NCI-H2196 treated with DMSO at 0.1 percent for 48 hours (cell line): ENCODE measurements at regions not wholly inside any gene's neighbourhood (a gene's known extent, or its start where the extent isn't known, plus 50 kb on each side); places are given as distances from the start of the nearest gene placed in this dataset.

ENCODE experiments used
- DNase-seq: peaks from one replicate; lab custom pipeline; 2025; ENCODE audit not compliant: unreplicated experiment; lab: John Stamatoyannopoulos, UW

GRCh38 chr7:38002689-38003088 lies 82.2 kb downstream of the EPDR1 start:
- DNase-seq: no peak

GRCh38 chr7:38006559-38006958 lies 86.1 kb downstream of the EPDR1 start:
- no peak for DNase-seq

- no peak for DNase-seq
These were observed 86.7 kb downstream of the EPDR1 start for GRCh38 chr7:38007096-38007495.

GRCh38 chr7:38013246-38013645 lies 92.8 kb downstream of the EPDR1 start:
- no peak for DNase-seq

GRCh38 chr7:38016567-38016966 lies 96.1 kb downstream of the EPDR1 start:
- no peak for DNase-seq

- DNase-seq: no peak
These were observed 96.9 kb downstream of the EPDR1 start for GRCh38 chr7:38017320-38017719.

GRCh38 chr7:38020121-38020785 lies 99.8 kb downstream of the EPDR1 start:
- DNase-seq: no peak

- DNase-seq: no peak
These were observed 101.5 kb downstream of the EPDR1 start for GRCh38 chr7:38021892-38022291.

GRCh38 chr7:38025815-38026214 lies 105.4 kb downstream of the EPDR1 start:
- DNase-seq: no peak

- DNase-seq: no peak
These were observed 107.5 kb downstream of the EPDR1 start for GRCh38 chr7:38027884-38028455.

- no peak for DNase-seq
These were observed 113.8 kb downstream of the EPDR1 start for GRCh38 chr7:38034062-38034908.

- no peak for DNase-seq
These were observed 120.4 kb downstream of the EPDR1 start for GRCh38 chr7:38040831-38041230.

- DNase-seq: no peak
These were observed 128.4 kb upstream of the STARD3NL start for GRCh38 chr7:38049679-38050078.

- no peak for DNase-seq
These were observed 126.7 kb upstream of the STARD3NL start for GRCh38 chr7:38051311-38051710.

GRCh38 chr7:38051786-38052185 lies 126.3 kb upstream of the STARD3NL start:
- DNase-seq: no peak

GRCh38 chr7:38052786-38053185 lies 125.3 kb upstream of the STARD3NL start:
- no peak for DNase-seq

GRCh38 chr7:38054199-38054598 lies 123.8 kb upstream of the STARD3NL start:
- no peak for DNase-seq

- DNase-seq: no peak
These were observed 120.2 kb upstream of the STARD3NL start for GRCh38 chr7:38057829-38058228.

- no peak for DNase-seq
These were observed 117.9 kb upstream of the STARD3NL start for GRCh38 chr7:38060116-38060515.

- no peak for DNase-seq
These were observed 117.4 kb upstream of the STARD3NL start for GRCh38 chr7:38060637-38061036.

GRCh38 chr7:38066391-38066790 lies 111.7 kb upstream of the STARD3NL start:
- DNase-seq: no peak

GRCh38 chr7:38068461-38068860 lies 109.6 kb upstream of the STARD3NL start:
- DNase-seq: no peak
